ENCODE measurements at regions not wholly inside any gene's neighbourhood (a gene's known extent, or its start where the extent isn't known, plus 50 kb on each side); places are given as distances from the start of the nearest gene placed in this dataset.

GRCh38 chr9:695252-695651 is 146.2 kb upstream of the DMRT1 start:
- DNase-seq: no peak

DNA sequence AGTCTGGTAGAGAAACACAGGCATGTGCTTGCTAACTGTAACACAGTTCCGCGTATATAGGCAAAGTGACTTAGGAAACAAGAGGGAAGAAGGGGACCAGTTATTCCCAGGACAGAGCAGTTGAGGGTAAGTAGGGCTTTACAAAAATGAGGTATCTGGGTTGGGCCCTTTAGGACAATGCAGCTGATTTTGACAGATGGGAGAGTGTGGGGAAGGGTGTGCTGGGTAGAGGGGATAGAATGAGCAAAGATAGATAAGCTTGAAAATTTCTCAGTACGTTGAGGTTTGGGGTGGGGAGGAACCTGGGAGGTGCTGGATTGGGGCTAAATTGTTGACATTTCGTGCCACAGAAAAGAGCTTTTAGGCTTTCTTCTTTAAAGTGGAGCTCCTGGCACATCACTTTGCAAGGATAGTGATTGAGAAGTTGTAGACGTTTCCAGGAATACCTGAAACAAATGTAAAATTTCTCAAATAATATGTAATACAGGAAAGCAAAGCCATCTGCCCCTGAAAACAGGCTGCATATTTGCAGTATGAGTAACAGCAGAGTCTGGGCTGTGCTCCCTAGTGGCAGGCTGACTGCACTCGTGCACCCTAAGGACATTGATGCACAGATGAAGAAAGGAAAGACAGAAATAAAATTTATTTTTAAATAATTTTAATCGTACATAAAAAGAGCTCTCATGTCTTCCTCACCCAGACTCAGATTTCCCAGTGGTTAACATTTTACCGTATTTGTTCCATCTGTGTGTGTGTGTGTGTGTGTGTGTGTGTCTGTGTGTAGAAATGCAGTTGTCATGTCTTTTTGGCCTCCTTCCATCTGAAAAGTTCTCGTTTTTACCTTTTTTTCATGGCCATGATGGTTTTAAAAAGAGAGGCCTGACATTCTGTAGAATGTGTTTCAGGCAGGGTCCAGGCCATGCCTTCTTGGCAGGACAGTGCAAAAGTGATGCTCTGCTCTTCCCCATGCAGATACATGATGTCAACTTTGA is 144.9 kb upstream of the DMRT1 start:
- DNase-seq: no peak

DNA sequence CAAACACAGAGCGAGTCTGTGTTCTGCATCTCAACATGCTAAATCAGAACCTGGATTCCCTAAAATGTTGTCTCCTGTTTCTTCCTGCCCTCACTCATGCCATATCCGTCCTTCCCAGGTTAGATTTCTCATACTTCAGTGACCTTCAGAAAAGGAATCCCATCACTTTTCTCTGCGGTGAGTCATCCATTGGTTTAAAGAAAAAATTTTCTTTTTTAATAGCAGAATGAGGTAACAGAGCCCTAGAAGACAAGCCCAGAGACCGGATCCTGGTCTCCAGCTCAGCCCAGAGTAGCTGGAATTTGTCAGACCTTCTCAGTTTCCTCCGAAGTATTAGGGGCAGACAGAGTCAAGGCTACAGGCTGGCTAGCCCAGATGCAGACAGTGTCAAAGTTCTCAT is 143.2 kb upstream of the DMRT1 start:
- DNase-seq: no peak

GRCh38 chr9:698954-699353 is 142.5 kb upstream of the DMRT1 start:
- DNase-seq: no peak

GRCh38 chr9:699396-699795 is 142.1 kb upstream of the DMRT1 start:
- DNase-seq: no peak

GRCh38 chr9:700365-701282 is 140.9 kb upstream of the DMRT1 start:
- no peak for DNase-seq

DNA sequence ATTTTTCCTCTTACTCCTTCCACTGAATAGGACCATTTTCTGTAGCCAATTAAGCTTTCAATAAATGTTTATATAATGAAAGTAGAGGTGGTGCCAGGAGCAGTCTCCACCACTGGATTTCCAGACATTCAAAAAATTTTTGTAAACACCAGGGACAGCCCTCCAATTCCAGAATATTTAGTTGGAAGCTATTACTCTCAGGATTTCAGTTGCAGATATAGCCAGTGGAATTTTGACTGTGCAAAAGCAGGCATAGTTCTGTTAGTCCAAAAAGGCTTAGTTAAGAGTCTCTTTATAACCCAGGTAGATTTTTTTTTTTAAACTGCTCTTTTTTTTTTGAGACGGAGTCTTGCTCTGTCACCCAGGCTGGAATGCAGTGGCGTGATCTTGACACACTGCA is 138.1 kb upstream of the DMRT1 start:
- no peak for DNase-seq

- no peak for DNase-seq
Measured at GRCh38 chr9:706073-706472, 135.4 kb upstream of the DMRT1 start.

DNA sequence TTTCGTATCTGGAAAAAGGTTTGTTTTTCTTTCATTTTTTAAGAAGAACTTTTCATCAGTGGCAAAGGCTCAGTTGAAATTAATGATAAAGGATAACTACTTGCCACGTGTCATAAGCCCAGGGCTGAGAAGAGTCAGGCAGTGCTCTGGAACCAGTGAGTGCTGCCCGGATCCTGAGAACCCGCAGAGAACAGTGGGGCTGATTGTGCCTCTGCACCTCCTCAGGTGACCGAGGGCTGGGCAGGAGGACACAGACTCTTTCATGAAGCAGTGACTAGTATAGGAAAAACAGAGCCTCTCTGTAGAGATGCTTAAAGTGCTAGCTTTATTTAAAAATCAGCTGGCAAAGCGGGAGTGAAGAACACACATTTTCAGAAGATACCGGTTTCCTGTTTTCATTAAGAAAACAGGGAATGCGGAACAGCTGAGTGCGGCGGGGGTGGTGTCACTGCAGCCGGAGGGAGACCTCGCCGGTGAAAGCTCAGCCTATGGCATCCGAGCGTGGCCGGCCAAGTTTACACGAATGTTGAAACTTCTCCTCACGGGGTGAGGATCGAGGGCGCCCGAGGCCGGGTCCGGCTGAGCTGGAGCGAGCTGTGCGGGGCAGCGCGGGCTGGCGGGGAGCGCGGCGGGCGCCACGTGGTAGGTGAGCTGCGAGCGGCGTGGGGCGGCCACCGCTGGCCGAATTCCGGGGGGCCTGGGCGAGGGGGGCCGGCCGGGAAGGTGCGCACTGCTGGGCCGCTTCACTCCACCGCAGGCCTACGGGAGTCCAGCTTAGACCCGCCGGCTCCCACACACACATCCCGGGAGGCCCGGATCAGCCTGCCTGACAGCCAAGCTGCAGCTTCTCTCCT is 134.7 kb upstream of the DMRT1 start:
- DNase-seq: no peak

- no peak for DNase-seq
Measured at GRCh38 chr9:708182-708550, 133.3 kb upstream of the DMRT1 start.

GRCh38 chr9:708551-709432 is 132.7 kb upstream of the DMRT1 start:
- DNase-seq: no peak

DNA sequence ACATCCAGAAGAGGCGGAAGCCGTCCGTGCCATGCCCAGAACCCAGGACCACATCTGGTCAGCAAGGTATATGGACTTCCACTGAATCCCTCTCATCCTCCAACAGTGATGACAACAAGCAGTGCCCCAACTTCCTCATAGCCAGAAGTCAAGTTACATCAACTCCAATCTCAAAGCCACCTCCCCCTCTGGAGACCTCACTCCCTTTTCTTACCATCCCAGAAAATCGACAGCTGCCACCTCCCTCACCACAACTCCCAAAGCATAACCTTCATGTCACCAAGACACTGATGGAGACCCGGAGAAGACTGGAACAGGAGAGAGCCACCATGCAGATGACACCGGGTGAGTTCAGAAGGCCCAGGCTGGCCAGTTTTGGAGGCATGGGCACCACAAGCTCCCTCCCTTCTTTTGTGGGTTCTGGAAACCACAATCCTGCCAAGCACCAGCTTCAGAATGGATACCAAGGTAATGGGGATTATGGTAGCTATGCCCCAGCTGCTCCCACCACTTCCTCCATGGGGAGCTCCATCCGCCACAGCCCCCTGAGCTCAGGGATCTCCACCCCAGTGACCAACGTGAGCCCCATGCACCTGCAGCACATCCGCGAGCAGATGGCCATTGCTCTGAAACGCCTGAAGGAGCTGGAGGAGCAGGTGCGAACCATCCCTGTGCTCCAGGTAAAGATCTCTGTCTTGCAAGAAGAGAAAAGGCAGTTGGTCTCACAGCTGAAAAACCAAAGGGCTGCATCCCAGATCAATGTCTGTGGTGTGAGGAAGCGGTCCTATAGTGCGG is 130.3 kb upstream of the DMRT1 start:
- DNase-seq: no peak

DNA sequence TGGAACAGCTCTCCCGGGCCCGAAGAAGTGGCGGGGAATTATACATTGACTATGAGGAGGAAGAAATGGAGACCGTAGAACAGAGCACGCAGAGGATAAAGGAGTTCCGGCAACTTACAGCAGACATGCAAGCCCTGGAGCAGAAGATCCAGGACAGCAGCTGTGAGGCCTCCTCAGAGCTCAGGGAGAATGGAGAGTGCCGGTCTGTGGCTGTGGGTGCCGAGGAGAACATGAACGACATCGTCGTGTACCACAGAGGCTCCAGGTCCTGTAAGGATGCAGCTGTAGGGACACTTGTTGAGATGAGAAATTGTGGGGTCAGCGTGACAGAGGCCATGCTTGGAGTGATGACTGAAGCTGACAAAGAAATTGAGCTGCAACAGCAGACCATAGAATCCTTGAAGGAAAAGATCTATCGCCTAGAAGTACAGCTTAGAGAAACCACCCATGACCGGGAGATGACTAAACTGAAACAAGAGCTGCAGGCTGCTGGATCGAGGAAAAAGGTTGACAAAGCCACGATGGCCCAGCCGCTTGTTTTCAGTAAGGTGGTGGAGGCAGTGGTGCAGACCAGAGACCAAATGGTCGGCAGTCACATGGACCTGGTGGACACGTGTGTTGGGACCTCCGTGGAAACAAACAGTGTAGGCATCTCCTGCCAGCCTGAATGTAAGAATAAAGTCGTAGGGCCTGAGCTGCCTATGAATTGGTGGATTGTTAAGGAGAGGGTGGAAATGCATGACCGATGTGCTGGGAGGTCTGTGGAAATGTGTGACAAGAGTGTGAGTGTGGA is 129.5 kb upstream of the DMRT1 start:
- DNase-seq: no peak

GRCh38 chr9:712643-713042 is 128.9 kb upstream of the DMRT1 start:
- DNase-seq: no peak

- DNase-seq: no peak
Measured at GRCh38 chr9:713091-713490, 128.4 kb upstream of the DMRT1 start.

- DNase-seq: no peak
Measured at GRCh38 chr9:714675-715074, 126.8 kb upstream of the DMRT1 start.

- DNase-seq: no peak
Measured at GRCh38 chr9:715300-715699, 126.2 kb upstream of the DMRT1 start.

- no peak for DNase-seq
Measured at GRCh38 chr9:715743-716400, 125.6 kb upstream of the DMRT1 start.

DNA sequence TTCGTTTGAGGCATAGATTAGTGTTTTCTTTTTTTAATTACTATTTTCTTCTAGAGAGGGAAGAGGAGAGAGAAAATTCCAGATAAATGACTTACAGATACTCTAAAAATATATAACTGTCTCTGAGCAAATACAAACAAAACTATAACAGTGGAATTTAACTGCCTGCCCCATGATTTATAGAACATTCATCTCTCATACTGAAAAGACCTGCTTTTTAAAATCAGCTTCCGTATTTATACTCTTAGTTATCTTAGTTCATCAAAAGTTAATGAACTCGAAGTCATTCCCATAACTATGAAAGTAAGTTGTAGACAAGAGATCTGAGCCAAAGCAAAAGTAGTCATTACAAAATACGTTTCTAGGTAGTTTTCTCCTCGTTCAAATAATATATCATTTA is 123.8 kb upstream of the DMRT1 start:
- DNase-seq: no peak

Measured in NCI-H1436 (cell line).